ENCODE measurements at regions not wholly inside any gene's neighbourhood (a gene's known extent, or its start where the extent isn't known, plus 50 kb on each side); places are given as distances from the start of the nearest gene placed in this dataset.

DNA sequence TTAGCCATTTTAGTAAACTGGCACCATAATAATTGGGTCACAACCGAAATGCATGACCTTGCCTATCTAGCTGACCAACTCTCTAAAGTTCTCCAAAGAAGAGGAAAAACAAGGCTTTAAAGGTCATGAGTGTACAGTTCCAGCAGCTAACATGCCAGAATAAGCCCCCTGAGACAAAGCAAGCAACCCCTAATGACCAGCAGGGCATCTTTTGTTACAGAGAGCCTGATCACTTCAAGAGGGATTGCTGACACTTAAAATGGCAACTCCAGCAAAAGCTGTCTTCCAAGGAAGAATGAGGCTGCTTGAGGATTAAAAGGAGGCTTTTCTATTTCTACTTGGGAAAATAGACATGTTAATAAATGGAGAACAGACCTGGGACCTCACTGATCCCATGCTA, 213.6 kb downstream of the CDC14C start:
- Histone ChIP-seq H3K4me3 (ENCODE audit: low read depth, low read length) (no peak overlapping the region), H3K9me3 (ENCODE audit: control insufficient read depth, insufficient read depth, low read depth, low read length) (no peaks in the 10 kb centered on the region), H3K27ac (ENCODE audit: extremely low read depth, low read depth, low read length) (no peak overlapping the region), H3K4me1 (ENCODE audit: control insufficient read depth, insufficient read depth, low read length) (no peaks in the 10 kb centered on the region), H3K36me3 (ENCODE audit: control insufficient read depth in 2 of 2, insufficient read depth in 1 of 2, low read length in 2 of 2) (no peaks in the 10 kb centered on the region)
- CTCF ChIA-PET: no interaction called here
- no peak for TF ChIP-seq ZNF521 (tag by site-specific recombination; IDR thresholded peaks at IDR 0.05)
- no peak for TF ChIP-seq ZNF248 (tag by site-specific recombination; IDR thresholded peaks at IDR 0.05)
- TF ChIP-seq ZNF629 (tag by site-specific recombination; IDR thresholded peaks at IDR 0.05): no peak
- TF ChIP-seq ZNF621 (tag by site-specific recombination; IDR thresholded peaks at IDR 0.05): no peak
- no peak for TF ChIP-seq ZNF677 (tag by site-specific recombination; IDR thresholded peaks at IDR 0.05)
- no peak for TF ChIP-seq KLF17 (tag by site-specific recombination; IDR thresholded peaks at IDR 0.05)
- no peak for TF ChIP-seq ZNF169 (tag by site-specific recombination; IDR thresholded peaks at IDR 0.05)
- no peak for TF ChIP-seq ZNF830 (tag by site-specific recombination; IDR thresholded peaks at IDR 0.05; ENCODE audit: low read depth)
- TF ChIP-seq ZBTB26 (tag by site-specific recombination; optimal IDR thresholded peaks at IDR 0.05): no peak
- TF ChIP-seq ZNF701 (tag by site-specific recombination; IDR thresholded peaks at IDR 0.05): no peak
- no peak for TF ChIP-seq ZFP69B (tag by site-specific recombination; IDR thresholded peaks at IDR 0.05)
- no peak for TF ChIP-seq ZNF433 (tag by site-specific recombination; IDR thresholded peaks at IDR 0.05; ENCODE audit: low read depth)
- no peak for TF ChIP-seq SP3 (tag by site-specific recombination; IDR thresholded peaks at IDR 0.05)
- no peak for TF ChIP-seq ZNF121 (tag by site-specific recombination; IDR thresholded peaks at IDR 0.05)
- no peak for TF ChIP-seq ZNF391 (tag by site-specific recombination; IDR thresholded peaks at IDR 0.05; ENCODE audit: borderline replicate concordance, low read depth)
- no peak for TF ChIP-seq PRDM1 (tag by site-specific recombination; IDR thresholded peaks at IDR 0.05)
- TF ChIP-seq ZSCAN30 (tag by site-specific recombination; IDR thresholded peaks at IDR 0.05): no peak
- no peak for TF ChIP-seq ZNF214 (tag by site-specific recombination; IDR thresholded peaks at IDR 0.05; ENCODE audit: borderline replicate concordance)
- TF ChIP-seq FEZF1 (tag by site-specific recombination; IDR thresholded peaks at IDR 0.05): no peak
- no peak for TF ChIP-seq ZNF114 (tag by site-specific recombination; IDR thresholded peaks at IDR 0.05)
- POLR2A ChIA-PET: no interaction called here

DNA sequence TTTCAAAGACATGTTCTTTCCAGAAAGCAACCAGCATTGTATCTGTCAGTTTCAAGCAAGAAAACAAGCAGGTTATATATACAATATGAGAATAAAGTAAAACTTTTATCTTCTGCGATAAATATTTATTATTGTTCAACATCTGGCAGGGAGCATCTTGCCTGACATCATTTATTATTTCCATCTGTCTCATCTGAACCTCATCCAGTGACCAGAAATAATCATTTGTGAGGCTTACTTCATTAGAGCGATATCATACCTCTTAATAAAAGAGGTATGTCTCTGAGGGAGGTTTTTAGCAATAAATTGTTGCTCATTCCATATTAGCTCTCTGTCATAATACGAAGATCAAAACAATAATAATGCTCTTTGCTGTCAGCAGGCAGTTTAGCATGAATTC, 226.1 kb downstream of the CDC14C start:
- POLR2A ChIA-PET: no interaction called here
- no peaks in the 10 kb centered on the region for H3K4me1 ChIP-seq (ENCODE audit: control insufficient read depth, insufficient read depth, low read length)
- CTCF ChIA-PET: no interaction called here
- no peak overlapping the region for H3K27ac ChIP-seq (ENCODE audit: extremely low read depth, low read depth, low read length)
- H3K9me3 ChIP-seq (ENCODE audit: control insufficient read depth, insufficient read depth, low read depth, low read length): no peaks in the 10 kb centered on the region
- H3K36me3 ChIP-seq (ENCODE audit: control insufficient read depth in 2 of 2, insufficient read depth in 1 of 2, low read length in 2 of 2): no peaks in the 10 kb centered on the region
- no peak overlapping the region for H3K4me3 ChIP-seq (ENCODE audit: low read depth, low read length)
- TF ChIP-seq ZNF274 (IDR thresholded peaks at IDR 0.05; ENCODE audit: low read length): no peak
- no peak for TF ChIP-seq ZNF274 (tag by site-specific recombination; IDR thresholded peaks at IDR 0.05; ENCODE audit: borderline replicate concordance)
- no peak for TF ChIP-seq ZNF488 (tag by site-specific recombination; IDR thresholded peaks at IDR 0.05)
- TF ChIP-seq ZSCAN23 (tag by site-specific recombination; IDR thresholded peaks at IDR 0.05): no peak
- no peak for TF ChIP-seq ZIC2 (tag by site-specific recombination; IDR thresholded peaks at IDR 0.05)
- no peak for TF ChIP-seq ZNF37A (tag by site-specific recombination; IDR thresholded peaks at IDR 0.05)
- no peak for TF ChIP-seq ZNF549 (tag by site-specific recombination; IDR thresholded peaks at IDR 0.05)
- TF ChIP-seq, protein P1, sequence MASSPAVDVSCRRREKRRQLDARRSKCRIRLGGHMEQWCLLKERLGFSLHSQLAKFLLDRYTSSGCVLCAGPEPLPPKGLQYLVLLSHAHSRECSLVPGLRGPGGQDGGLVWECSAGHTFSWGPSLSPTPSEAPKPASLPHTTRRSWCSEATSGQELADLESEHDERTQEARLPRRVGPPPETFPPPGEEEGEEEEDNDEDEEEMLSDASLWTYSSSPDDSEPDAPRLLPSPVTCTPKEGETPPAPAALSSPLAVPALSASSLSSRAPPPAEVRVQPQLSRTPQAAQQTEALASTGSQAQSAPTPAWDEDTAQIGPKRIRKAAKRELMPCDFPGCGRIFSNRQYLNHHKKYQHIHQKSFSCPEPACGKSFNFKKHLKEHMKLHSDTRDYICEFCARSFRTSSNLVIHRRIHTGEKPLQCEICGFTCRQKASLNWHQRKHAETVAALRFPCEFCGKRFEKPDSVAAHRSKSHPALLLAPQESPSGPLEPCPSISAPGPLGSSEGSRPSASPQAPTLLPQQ (tag by site-specific recombination; IDR thresholded peaks at IDR 0.05): no peak
- TF ChIP-seq ZNF324 (tag by site-specific recombination; IDR thresholded peaks at IDR 0.05): no peak
- no peak for TF ChIP-seq ZNF639 (tag by site-specific recombination; IDR thresholded peaks at IDR 0.05)
- TF ChIP-seq ZNF701 (tag by site-specific recombination; IDR thresholded peaks at IDR 0.05): no peak
- TF ChIP-seq, protein P2, sequence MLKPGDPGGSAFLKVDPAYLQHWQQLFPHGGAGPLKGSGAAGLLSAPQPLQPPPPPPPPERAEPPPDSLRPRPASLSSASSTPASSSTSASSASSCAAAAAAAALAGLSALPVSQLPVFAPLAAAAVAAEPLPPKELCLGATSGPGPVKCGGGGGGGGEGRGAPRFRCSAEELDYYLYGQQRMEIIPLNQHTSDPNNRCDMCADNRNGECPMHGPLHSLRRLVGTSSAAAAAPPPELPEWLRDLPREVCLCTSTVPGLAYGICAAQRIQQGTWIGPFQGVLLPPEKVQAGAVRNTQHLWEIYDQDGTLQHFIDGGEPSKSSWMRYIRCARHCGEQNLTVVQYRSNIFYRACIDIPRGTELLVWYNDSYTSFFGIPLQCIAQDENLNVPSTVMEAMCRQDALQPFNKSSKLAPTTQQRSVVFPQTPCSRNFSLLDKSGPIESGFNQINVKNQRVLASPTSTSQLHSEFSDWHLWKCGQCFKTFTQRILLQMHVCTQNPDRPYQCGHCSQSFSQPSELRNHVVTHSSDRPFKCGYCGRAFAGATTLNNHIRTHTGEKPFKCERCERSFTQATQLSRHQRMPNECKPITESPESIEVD (tag by site-specific recombination; IDR thresholded peaks at IDR 0.05): no peak
- TF ChIP-seq ZNF600 (tag by site-specific recombination; IDR thresholded peaks at IDR 0.05): no peak

All from HEK293 (cell line).